ENCODE measurements at regions not wholly inside any gene's neighbourhood (a gene's known extent, or its start where the extent isn't known, plus 50 kb on each side); places are given as distances from the start of the nearest gene placed in this dataset.

DNA sequence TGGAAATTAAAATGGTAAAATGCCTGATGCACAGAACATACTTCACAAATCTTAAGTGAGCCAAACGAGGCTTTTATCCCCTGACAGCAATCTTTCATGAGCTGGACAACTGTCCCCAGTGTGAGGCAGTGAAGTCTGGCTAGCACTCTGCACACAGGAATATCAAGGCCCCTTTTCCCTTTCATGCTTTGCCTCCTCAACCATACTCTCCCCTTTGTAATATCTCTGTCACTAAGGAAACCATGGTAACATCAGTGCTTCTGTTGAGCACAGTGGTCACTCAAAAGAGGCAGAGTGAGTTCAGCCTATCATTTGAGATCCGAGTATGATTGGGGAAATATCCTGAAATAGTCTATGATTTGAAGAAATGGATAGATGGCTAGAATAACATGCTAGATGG lies 318.3 kb downstream of the ENC1 start:
- H3K4me3 Mint-ChIP-seq = no peak overlapping the region
- intact Hi-C loops (cut with micrococcal nuclease) = no loop called here
- H3K27ac Mint-ChIP-seq = no peak overlapping the region
- H3K9me3 Mint-ChIP-seq = no peaks in the 10 kb centered on the region
- H3K36me3 Mint-ChIP-seq (ENCODE audit: low read depth) = no peaks in the 10 kb centered on the region
- no peak for DNase-seq (ENCODE audit: low spot score)
- H3K27me3 Mint-ChIP-seq (ENCODE audit: insufficient read depth) = peaks cover 3% of the 10 kb centered on the region
- H3K4me1 Mint-ChIP-seq (ENCODE audit: low read depth) = peaks cover 7% of the 10 kb centered on the region

DNA sequence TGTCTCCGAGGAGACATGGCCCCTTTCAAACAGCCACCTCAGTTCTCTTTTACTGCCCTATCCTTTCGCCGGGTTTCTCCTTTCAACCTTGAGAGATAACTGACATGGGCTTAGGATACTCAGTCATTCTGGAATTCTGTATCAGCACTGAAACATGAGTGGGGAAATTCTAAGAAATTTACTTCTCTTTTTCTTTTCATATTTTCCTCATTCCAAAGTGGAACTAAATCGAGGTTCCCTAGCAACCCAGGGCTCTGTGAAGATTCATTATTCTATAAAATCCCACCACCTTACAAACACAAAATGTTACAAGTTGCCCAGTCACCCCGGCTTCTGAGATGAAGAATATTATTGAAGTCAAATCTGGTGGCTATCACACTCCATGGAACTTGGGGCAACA lies 319.2 kb downstream of the ENC1 start:
- Mint-ChIP-seq H3K9me3 (no peaks in the 10 kb centered on the region), H3K27me3 (ENCODE audit: insufficient read depth) (peaks cover 3% of the 10 kb centered on the region), H3K4me1 (ENCODE audit: low read depth) (no peaks in the 10 kb centered on the region), H3K27ac (no peak overlapping the region), H3K36me3 (ENCODE audit: low read depth) (no peaks in the 10 kb centered on the region), H3K4me3 (no peak overlapping the region)
- no peak for DNase-seq (ENCODE audit: low spot score)
- intact Hi-C loops (cut with micrococcal nuclease) = no loop called here

DNA sequence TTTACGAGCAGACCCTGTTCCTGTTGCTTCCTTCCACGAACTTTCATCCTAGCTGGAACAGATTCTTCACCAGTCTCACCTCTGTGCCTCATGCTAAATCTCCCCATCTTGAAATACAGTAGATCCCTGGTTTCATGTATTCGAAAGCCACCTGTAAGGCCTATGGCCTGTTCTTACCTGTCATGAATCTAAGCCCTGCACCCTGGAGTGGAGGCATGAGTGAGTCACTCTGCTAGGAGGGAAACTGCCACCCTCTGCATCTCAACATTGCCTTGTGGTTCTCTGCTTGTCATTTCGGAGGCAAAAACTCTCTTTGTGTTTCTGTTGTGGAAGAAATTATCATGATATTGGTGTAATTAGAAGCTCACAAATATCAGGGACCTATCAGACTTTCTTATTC lies 320.0 kb downstream of the ENC1 start:
- Mint-ChIP-seq H3K4me3 (no peak overlapping the region), H3K9me3 (no peaks in the 10 kb centered on the region), H3K27ac (no peak overlapping the region), H3K36me3 (ENCODE audit: low read depth) (no peaks in the 10 kb centered on the region), H3K27me3 (ENCODE audit: insufficient read depth) (peaks cover 3% of the 10 kb centered on the region), H3K4me1 (ENCODE audit: low read depth) (no peaks in the 10 kb centered on the region)
- intact Hi-C loops (cut with micrococcal nuclease) = no loop called here
- DNase-seq (ENCODE audit: low spot score) = no peak

DNA sequence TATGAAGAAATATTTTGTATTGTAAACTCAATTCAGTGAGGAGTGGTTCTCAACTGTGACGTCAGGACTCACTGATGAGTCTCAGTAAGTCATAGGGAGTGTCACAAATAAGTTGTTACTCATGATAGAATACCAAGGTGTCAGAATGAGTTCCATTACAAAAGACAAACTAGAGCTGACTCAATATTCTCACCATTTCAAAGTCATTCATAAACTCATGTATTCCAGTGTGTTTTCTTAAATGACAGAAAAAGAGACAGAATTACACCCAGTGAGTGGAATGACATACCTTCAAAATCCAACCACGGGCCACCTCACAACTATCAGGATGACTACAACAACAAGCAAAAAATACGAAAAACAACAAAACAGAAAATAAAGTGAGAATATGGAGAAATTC lies 321.5 kb downstream of the ENC1 start:
- no peak for DNase-seq (ENCODE audit: low spot score)
- Mint-ChIP-seq H3K4me1 (ENCODE audit: low read depth) (no peaks in the 10 kb centered on the region), H3K36me3 (ENCODE audit: low read depth) (no peaks in the 10 kb centered on the region), H3K4me3 (no peak overlapping the region), H3K9me3 (no peaks in the 10 kb centered on the region), H3K27ac (no peak overlapping the region), H3K27me3 (ENCODE audit: insufficient read depth) (peaks cover 8% of the 10 kb centered on the region)
- intact Hi-C loops (cut with micrococcal nuclease) = loop anchor here (1.0 to 5.0 kb wide), 4 partner anchors 260 to 422 kb away; no protein-coding TSS in a partner anchor

DNA sequence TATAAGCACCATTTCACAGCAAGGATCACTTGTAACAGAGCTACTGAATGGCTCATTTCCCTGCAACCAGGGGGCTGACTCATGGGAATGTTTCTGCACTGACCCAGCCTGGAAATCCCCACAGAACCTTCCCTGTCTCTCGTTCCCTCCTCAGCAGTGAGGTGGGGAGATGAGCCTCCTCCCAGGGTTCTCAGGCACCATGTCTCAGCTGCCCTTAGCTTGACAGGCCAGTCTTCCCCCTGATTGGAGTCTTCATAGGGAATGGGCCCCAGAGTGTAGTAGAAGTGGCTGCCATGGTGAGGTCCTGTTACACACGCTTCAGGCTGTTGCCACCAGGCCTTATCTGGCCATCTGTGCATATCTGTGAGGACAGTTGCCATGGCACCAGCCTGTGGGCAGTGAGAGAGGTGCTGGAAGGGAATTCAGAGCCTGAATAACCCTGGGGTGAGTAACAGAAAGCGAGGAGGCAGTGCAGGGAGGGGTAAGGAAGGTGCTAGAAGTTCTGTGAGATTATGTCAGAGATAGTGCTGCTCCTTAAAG lies 324.4 kb downstream of the ENC1 start:
- H3K4me3 Mint-ChIP-seq = no peak overlapping the region
- no peaks in the 10 kb centered on the region for H3K4me1 Mint-ChIP-seq (ENCODE audit: low read depth)
- DNase-seq (ENCODE audit: low spot score) = no peak
- intact Hi-C loops (cut with micrococcal nuclease) = loop anchor here (5.0 kb wide), 2 partner anchors 331 to 419 kb away; no protein-coding TSS in a partner anchor
- H3K9me3 Mint-ChIP-seq = no peaks in the 10 kb centered on the region
- no peak overlapping the region for H3K27ac Mint-ChIP-seq
- no peaks in the 10 kb centered on the region for H3K36me3 Mint-ChIP-seq (ENCODE audit: low read depth)
- peaks cover 15% of the 10 kb centered on the region for H3K27me3 Mint-ChIP-seq (ENCODE audit: insufficient read depth)

DNA sequence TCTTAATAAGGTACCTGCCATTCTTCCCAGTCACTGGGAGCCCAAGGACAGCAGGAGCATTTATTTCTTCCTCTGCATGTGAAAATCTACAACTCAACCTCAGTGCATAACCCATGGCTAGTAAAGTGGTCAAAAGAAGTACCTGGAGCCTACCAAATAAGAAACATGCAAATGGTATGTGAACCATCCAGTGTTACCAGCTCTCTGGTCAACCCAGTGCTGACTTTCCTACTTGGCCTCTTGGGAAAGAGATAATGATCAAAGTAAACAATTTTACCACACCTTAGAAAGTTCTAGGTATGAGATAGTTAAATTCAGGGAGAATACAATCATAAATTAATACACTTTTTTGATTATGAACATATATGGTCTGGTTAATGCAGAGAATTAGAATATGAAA lies 325.6 kb downstream of the ENC1 start:
- Mint-ChIP-seq H3K36me3 (ENCODE audit: low read depth) (no peaks in the 10 kb centered on the region), H3K27me3 (ENCODE audit: insufficient read depth) (peaks cover 18% of the 10 kb centered on the region), H3K4me1 (ENCODE audit: low read depth) (no peaks in the 10 kb centered on the region), H3K9me3 (no peaks in the 10 kb centered on the region), H3K27ac (no peak overlapping the region), H3K4me3 (no peak overlapping the region)
- intact Hi-C loops (cut with micrococcal nuclease) = loop anchor here (5.0 kb wide), 2 partner anchors 332 to 418 kb away; no protein-coding TSS in a partner anchor
- no peak for DNase-seq (ENCODE audit: low spot score)

DNA sequence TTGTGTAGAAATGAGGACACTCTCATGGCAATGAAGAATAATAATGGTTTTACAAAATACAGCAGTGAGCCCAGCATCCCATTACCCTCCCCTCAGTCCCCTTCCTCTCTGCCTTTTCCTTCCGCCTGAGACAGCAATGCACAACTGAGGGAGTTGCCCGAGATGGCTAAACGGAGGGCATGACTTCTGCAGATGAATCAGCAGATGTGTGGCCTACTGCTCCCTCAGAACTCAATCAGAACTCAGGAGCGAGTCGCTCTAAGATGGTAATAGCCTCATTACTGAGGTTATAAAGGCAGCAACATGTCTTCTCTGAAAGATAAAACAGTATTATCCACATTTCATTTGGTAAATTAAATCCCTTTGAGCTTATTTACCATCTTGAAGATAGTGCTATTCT lies 326.6 kb downstream of the ENC1 start:
- H3K27ac Mint-ChIP-seq = no peak overlapping the region
- no peaks in the 10 kb centered on the region for H3K9me3 Mint-ChIP-seq
- H3K4me1 Mint-ChIP-seq (ENCODE audit: low read depth) = no peaks in the 10 kb centered on the region
- H3K4me3 Mint-ChIP-seq = no peak overlapping the region
- DNase-seq (ENCODE audit: low spot score) = no peak
- H3K27me3 Mint-ChIP-seq (ENCODE audit: insufficient read depth) = peaks cover 18% of the 10 kb centered on the region
- no peaks in the 10 kb centered on the region for H3K36me3 Mint-ChIP-seq (ENCODE audit: low read depth)
- intact Hi-C loops (cut with micrococcal nuclease) = no loop called here

DNA sequence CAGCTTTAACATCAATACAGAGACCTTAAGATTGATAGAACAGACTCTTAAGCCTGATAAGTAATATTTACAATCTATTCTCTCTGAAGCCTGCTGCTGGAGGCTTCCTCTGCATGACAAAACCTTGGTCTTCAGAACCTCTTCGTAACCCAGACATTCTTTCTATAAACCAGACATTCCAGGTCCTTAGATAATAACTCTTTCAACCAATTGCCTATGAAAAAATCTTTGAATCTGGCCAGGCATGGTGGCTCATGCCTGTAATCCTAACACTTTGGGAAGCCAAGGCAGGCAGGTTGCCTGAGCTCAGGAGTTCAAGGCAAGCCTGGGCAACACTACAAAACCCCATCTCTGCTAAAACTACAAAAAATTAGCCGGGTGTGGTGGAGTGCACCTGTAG lies 327.8 kb downstream of the ENC1 start:
- Mint-ChIP-seq H3K4me3 (no peak overlapping the region), H3K4me1 (ENCODE audit: low read depth) (no peaks in the 10 kb centered on the region), H3K27me3 (ENCODE audit: insufficient read depth) (peaks cover 18% of the 10 kb centered on the region), H3K36me3 (ENCODE audit: low read depth) (no peaks in the 10 kb centered on the region), H3K9me3 (no peaks in the 10 kb centered on the region), H3K27ac (no peak overlapping the region)
- DNase-seq (ENCODE audit: low spot score) = no peak
- intact Hi-C loops (cut with micrococcal nuclease) = no loop called here

DNA sequence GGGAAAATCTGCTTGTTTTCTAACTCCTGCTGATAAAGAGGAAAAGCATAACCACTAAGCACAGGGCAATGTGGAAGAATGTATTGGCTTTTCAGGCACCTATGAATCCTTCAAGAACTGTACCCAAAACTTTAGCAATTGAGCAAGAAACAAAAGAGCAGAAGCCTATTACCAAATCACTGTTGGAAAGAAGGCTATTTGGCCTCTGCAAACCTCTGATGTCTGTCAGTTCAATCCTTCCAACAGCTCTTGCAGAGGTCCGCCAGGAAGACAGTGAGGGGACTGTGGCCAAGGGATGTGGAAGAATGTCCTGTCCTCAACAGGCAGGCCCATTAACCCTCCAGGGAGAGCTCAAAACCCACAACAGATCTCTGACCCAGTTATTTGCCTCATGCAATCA lies 328.6 kb downstream of the ENC1 start:
- Mint-ChIP-seq H3K27ac (no peak overlapping the region), H3K27me3 (ENCODE audit: insufficient read depth) (peaks cover 16% of the 10 kb centered on the region), H3K36me3 (ENCODE audit: low read depth) (no peaks in the 10 kb centered on the region), H3K9me3 (no peaks in the 10 kb centered on the region), H3K4me3 (no peak overlapping the region), H3K4me1 (ENCODE audit: low read depth) (no peaks in the 10 kb centered on the region)
- intact Hi-C loops (cut with micrococcal nuclease) = no loop called here
- no peak for DNase-seq (ENCODE audit: low spot score)

DNA sequence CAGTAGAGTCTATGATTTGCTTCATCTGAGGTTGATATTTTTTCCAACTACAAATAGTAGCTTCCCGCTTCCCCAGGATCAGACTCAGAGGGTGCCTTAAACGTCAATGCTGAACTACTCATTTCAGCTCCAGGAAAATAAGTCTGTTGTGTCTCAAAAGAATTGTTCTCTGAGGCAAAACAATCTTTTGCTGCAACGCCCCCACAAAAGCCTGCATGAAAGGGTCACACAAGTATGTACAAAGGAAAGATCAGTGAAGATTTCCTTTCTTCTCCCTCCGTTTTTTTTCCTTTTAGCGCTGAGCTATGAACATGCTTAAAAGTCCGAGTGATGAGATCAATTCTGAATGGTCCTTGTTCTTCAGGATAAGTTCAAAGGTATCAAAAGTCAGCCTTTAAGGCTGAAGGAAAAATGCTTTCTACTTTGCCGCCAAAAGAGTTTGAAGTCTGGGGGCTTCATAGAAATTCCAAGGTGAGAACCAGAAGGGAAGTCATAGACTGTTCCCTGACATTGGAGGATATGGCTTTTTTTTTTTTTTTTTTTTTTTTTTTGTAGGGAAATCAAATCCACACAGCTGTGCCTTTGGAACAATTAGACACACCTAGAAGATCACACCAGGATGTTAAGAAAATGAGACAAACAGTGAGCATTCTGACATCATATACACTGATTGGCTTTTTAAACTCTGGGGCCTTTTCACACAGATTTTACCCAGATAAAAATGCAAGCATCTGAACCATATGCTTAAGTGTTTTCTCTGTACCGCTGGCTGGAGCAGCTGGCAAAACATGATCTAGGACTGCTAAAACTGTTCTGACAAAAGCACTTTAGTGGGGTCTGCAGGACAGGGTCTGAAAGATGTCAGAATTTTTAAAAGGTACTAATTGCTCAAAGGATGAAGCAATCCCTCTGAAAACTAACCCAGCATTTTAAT lies 329.3 kb downstream of the ENC1 start:
- no peak overlapping the region for H3K4me3 Mint-ChIP-seq
- H3K4me1 Mint-ChIP-seq (ENCODE audit: low read depth) = no peaks in the 10 kb centered on the region
- intact Hi-C loops (cut with micrococcal nuclease) = no loop called here
- no peaks in the 10 kb centered on the region for H3K9me3 Mint-ChIP-seq
- no peak for DNase-seq (ENCODE audit: low spot score)
- no peak overlapping the region for H3K27ac Mint-ChIP-seq
- H3K36me3 Mint-ChIP-seq (ENCODE audit: low read depth) = no peaks in the 10 kb centered on the region
- peaks cover 16% of the 10 kb centered on the region for H3K27me3 Mint-ChIP-seq (ENCODE audit: insufficient read depth)

DNA sequence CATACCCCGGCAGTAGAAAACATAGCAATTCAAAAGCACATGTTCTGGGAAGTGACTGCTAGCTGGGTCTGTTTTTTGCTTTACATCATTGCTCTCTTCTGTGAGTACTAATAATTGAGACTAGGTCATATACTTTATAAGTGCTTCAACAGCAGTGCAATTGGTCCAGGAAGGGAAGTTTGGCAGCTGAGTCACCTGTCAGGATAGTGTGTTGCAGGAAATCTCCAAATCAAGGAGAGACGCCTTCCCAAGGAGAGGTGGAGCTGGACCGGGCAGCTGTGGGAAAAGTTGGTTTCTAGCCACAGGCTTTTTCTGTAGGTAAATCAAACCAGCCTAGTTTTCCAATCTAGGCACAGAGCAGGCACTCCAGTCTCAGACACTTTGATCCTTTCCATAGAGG lies 330.1 kb downstream of the ENC1 start:
- H3K27ac Mint-ChIP-seq = no peak overlapping the region
- no peaks in the 10 kb centered on the region for H3K9me3 Mint-ChIP-seq
- H3K4me3 Mint-ChIP-seq = no peak overlapping the region
- no peaks in the 10 kb centered on the region for H3K4me1 Mint-ChIP-seq (ENCODE audit: low read depth)
- peaks cover 16% of the 10 kb centered on the region for H3K27me3 Mint-ChIP-seq (ENCODE audit: insufficient read depth)
- DNase-seq (ENCODE audit: low spot score) = no peak
- no peaks in the 10 kb centered on the region for H3K36me3 Mint-ChIP-seq (ENCODE audit: low read depth)
- intact Hi-C loops (cut with micrococcal nuclease) = no loop called here

DNA sequence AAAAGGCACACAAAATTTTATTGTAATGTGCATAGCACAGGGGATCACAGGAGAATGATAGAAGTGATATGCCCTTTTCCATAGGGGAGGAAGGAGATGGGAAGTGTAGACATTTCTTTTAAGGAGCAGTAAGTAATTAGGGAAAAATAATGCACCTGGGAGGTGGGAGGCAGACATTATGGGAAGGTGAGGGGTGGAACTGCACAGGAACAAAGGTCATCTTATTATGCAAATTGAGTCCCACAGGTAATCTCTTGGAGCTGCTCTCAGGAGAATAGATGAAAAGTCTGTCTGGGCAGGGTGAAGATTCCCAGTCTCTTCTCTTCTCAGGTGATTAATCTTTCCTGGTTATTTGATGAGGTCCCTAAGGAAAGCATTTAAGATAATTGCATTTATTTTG lies 331.5 kb downstream of the ENC1 start:
- intact Hi-C loops (cut with micrococcal nuclease) = no loop called here
- Mint-ChIP-seq H3K27me3 (ENCODE audit: insufficient read depth) (peaks cover 10% of the 10 kb centered on the region), H3K4me1 (ENCODE audit: low read depth) (no peaks in the 10 kb centered on the region), H3K36me3 (ENCODE audit: low read depth) (no peaks in the 10 kb centered on the region), H3K9me3 (no peaks in the 10 kb centered on the region), H3K4me3 (no peak overlapping the region), H3K27ac (no peak overlapping the region)
- DNase-seq (ENCODE audit: low spot score) = no peak

DNA sequence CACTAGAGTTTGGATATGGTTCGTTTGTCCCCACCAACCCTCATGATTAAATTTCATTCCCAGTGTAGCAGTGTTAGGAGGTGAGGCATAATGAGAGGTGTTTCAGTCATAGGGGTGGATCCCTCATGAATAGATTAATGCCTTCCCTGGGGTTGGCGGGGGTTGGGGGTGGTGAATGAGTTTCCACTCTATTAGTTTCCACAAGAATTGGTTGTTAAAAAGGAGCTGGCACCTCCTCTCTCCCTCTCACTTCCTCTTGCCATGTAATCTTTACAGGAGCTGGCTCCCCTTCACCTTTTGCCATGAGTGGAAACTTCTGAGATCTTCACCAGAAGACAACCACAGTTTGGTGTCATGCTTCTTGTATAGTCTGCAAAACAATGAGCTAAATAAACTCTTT lies 333.7 kb downstream of the ENC1 start:
- intact Hi-C loops (cut with micrococcal nuclease) = no loop called here
- Mint-ChIP-seq H3K36me3 (ENCODE audit: low read depth) (no peaks in the 10 kb centered on the region), H3K4me3 (no peak overlapping the region), H3K27ac (no peak overlapping the region), H3K9me3 (no peaks in the 10 kb centered on the region), H3K4me1 (ENCODE audit: low read depth) (no peaks in the 10 kb centered on the region), H3K27me3 (ENCODE audit: insufficient read depth) (peaks cover 3% of the 10 kb centered on the region)
- DNase-seq (ENCODE audit: low spot score) = no peak

Data from activated T-helper 1 cell treated with anti-CD3 and anti-CD28 coated beads, Interleukin-12 subunit alpha, Interleukin-12 subunit beta, Interleukin-2, Interleukin-4 antibody, amounts not matched to agents 30 ng/mL and 10 ng/mL and 1 ng/mL, durations not matched to agents 14 hours and 24 hours and 36 hours (primary cell).